Small intestine (tissue), 7 donors: ENCODE measurements at regions not wholly inside any gene's neighbourhood (a gene's known extent, or its start where the extent isn't known, plus 50 kb on each side); places are given as distances from the start of the nearest gene placed in this dataset.

Experiments
- DNase-seq, 2 donors: peaks; one replicate each; pipeline versions ENCODE4 v3.0.0 to v3.0.0-alpha.2; 2013
- FAIRE-seq: peaks from 2 replicates; lab custom pipeline; 2012; peaks lifted over from hg19 to GRCh38; lab: Jason Lieb, UNC
- H3K27ac ChIP-seq, 3 donors: one replicate each; pipeline ENCODE4 v1.5.1; 2013; ENCODE audit warnings: low read length in 2 of 3, mild to moderate bottlenecking in 2 of 3, control low read depth in 1 of 3, inconsistent platforms in 1 of 3, low read depth in 1 of 3, moderate library complexity in 1 of 3
- H3K27me3 ChIP-seq, 3 donors: one replicate each; pipeline ENCODE4 v1.6.1; 2013; ENCODE audit warnings: low read length in 3 of 3, inconsistent platforms in 1 of 3; ENCODE audit not compliant: control insufficient read depth in 3 of 3, insufficient read depth in 3 of 3
- H3K36me3 ChIP-seq, 3 donors: one replicate each; pipeline ENCODE4 v1.6.1; 2013; ENCODE audit warnings: low read length in 3 of 3, inconsistent platforms in 1 of 3, low read depth in 1 of 3, mild to moderate bottlenecking in 1 of 3, moderate library complexity in 1 of 3; ENCODE audit not compliant: control insufficient read depth in 3 of 3, insufficient read depth in 2 of 3
- H3K4me1 ChIP-seq, 3 donors: one replicate each; pipeline ENCODE4 v1.6.1; 2013; ENCODE audit warnings: low read length in 2 of 3, inconsistent platforms in 1 of 3, low read depth in 1 of 3, mild to moderate bottlenecking in 1 of 3, moderate library complexity in 1 of 3; ENCODE audit not compliant: control insufficient read depth in 3 of 3, insufficient read depth in 2 of 3
- H3K4me3 ChIP-seq, 3 donors: one replicate each; pipeline ENCODE4 v1.5.1; 2013; ENCODE audit warnings: low read length in 3 of 3, control low read depth in 1 of 3, inconsistent platforms in 1 of 3, low read depth in 1 of 3, mild to moderate bottlenecking in 1 of 3, moderate library complexity in 1 of 3
- H3K9me3 ChIP-seq, 2 donors: one replicate each; pipeline ENCODE4 v1.6.1; 2013; ENCODE audit warnings: low read depth in 1 of 2, low read length in 1 of 2; ENCODE audit not compliant: control insufficient read depth in 2 of 2, insufficient read depth in 1 of 2
- WGBS, 3 donors: extraction: QIAGEN DNeasy Blood & Tissue Kit; methylation state at CpG; one replicate each; pipeline ENCODE4 v1.1.7; 2013; 5-methylcytosine and 5-hydroxymethylcytosine counted together
- donor health status: healthy with polysubstance abuse.
- donor health status: control.
- donor health status: control.
- donor health status: Bipolar disorder and iron deficiency.
- donor health status: healthy.

DNA sequence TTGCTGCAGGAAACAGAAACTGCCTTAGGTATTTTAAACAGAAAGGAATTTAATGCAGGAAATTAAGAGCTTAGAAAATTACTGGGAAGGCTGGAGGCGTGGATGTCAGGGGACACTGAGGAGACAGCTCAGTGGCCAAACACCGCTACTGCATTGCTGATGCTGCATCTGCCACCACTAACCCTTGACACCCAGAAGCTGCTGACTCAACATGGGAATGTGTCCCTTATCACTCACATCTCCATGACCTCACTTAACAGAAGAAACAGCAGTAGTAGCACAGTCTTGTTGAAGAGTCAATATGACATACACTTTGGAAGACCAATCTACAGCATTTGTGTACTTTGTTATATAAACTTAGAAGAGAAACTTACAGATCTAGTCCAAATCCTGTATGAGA lies 906.1 kb downstream of the SLC4A3 start:
- no peak for DNase-seq
- H3K9me3 ChIP-seq = peaks cover 0 to 6% of the 10 kb centered on the region in 2 donors
- no peak overlapping the region for H3K27ac ChIP-seq
- no peaks in the 10 kb centered on the region for H3K27me3 ChIP-seq
- WGBS, 3 donors = 60 to 69% (median 66%) methylated on average over 2 of the region's 2 CpGs
- H3K4me3 ChIP-seq = no peak overlapping the region
- no peaks in the 10 kb centered on the region for H3K36me3 ChIP-seq
- no peak for FAIRE-seq
- H3K4me1 ChIP-seq = no peaks in the 10 kb centered on the region

DNA sequence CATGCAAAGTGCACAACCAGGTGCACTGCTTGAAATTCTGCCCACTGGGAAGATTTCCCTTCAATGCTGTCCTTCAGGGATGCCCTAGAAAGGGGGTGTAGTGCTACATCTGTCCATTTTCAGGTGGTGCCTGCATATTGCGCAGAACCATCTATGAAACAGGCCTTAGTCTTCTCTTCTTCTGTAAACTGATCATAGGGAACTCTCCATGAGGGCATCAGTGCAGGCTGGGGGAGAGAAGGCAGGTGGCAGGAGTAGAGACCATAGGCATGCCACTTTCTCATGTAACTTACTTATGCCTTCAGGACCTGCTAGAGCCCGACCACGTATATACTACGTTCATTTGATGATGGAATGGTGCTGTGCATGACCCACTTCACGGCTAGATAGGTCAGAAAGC lies 912.1 kb downstream of the SLC4A3 start:
- FAIRE-seq (no peak), DNase-seq (no peak)
- no peaks in the 10 kb centered on the region for H3K27me3 ChIP-seq
- H3K4me3 ChIP-seq = no peak overlapping the region
- WGBS, 3 donors = 61 to 74% (median 68%) methylated on average over 5 of the region's 5 CpGs
- no peak overlapping the region for H3K27ac ChIP-seq
- peaks cover 0 to 8% of the 10 kb centered on the region in 2 donors for H3K9me3 ChIP-seq
- no peaks in the 10 kb centered on the region for H3K36me3 ChIP-seq
- H3K4me1 ChIP-seq = no peaks in the 10 kb centered on the region

DNA sequence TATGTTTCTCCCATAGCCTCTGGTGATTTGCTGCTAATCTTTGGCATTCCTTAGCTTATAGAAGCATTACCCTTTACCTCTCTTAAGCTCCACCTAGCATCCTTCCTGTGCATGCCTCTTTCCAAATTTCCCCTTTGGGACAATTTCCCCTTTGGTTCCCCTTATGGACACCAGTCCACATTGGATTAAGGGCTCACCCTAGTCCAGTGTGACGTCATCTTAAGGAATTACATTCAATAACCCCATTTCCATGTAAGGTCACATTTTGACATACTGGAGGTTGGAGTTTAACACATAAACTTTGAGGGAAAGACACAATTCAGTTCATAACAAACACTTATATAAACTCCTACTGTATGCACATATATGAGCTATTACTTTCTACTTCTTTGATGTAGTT lies 916.6 kb downstream of the SLC4A3 start:
- WGBS, 3 donors = 58 to 76% (median 76%) methylated on average over 1 of the region's 1 CpG
- Histone ChIP-seq H3K4me1 (no peaks in the 10 kb centered on the region), H3K9me3 (peaks cover 0 to 3% of the 10 kb centered on the region in 2 donors), H3K27me3 (no peaks in the 10 kb centered on the region), H3K27ac (no peak overlapping the region), H3K36me3 (no peaks in the 10 kb centered on the region), H3K4me3 (no peak overlapping the region)
- peak in 1 of 2 donors; percentile 3 for DNase-seq
- no peak for FAIRE-seq

DNA sequence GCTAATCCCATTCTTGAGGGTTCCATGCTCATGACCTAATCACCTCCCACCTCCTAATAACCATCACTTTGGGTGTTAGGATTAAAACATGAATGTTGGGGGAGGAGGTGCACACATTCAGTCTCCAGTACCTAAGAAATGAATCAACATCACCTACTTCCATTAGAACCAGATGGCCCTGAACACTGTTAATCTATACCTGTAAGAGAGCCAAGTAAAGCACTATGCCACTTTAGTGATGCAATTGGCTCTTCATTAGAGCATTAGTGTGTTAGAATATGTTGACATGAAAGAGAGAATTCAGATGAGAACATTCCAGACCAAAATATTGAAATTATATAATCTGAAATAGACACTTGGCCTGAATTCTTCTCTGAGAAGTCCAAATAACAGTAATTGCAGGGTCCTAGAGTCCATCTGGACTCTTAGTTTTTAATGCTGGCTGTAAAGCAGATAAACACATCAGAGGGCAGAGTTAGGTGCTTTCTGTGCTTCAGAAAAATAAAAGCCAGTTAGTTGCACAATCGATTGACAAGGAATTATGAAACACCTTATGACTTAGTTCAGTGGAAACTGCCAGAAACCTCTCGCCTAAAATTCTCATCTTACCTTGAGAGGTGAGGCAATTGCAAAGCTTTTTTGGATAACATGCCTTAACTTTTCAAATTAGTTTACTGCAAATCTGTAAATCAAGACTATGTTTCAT lies 923.7 kb downstream of the SLC4A3 start:
- FAIRE-seq = no peak
- H3K4me3 ChIP-seq = no peak overlapping the region
- H3K4me1 ChIP-seq = no peaks in the 10 kb centered on the region
- H3K9me3 ChIP-seq = no peaks in the 10 kb centered on the region
- 24 to 65% (median 55%) methylated on average over 2 of the region's 2 CpGs for WGBS, 3 donors
- peak in 1 of 2 donors; percentile 56 for DNase-seq
- H3K36me3 ChIP-seq = no peaks in the 10 kb centered on the region
- peak overlapping the region in 1 of 3 donors; percentile 27 for H3K27ac ChIP-seq
- H3K27me3 ChIP-seq = no peaks in the 10 kb centered on the region

DNA sequence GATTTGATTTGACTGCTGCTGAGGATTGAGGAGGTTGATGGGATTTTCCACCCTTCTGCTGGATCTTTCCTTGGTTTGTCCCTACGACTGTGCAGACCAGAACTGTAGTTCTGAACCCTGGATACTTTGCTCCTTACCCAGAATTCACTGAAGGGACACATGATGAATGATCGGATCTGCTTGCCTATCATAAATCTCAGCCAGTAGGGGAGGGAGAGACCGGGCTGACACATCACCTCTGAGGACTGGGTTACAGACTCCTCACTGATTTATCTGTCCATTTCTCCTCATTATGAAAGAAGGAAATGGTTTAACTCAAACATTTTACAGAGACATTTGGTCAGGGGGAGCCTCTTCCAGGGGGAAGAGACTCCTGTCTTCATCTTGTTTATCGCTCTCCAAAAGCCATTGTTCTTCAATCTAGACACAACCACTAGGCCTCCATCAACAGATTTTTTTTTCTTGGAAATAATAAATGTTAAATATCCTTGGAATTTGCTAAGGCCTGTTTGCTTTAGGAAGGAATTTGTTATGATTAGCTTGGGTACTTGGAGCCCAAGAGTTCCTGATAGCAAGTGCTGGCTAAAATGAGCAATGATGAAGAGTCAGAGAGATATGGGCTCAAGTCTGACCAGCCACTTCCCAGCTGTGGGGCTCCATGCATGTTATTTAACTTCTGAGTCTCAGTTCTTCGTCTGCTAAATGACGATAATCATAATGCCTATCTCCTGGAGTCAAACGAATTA lies 925.5 kb downstream of the SLC4A3 start:
- no peaks in the 10 kb centered on the region for H3K9me3 ChIP-seq
- H3K4me1 ChIP-seq = no peaks in the 10 kb centered on the region
- no peaks in the 10 kb centered on the region for H3K27me3 ChIP-seq
- no peak for DNase-seq
- no peak for FAIRE-seq
- 68 to 74% (median 71%) methylated on average over 7 of the region's 7 CpGs for WGBS, 3 donors
- no peak overlapping the region for H3K27ac ChIP-seq
- H3K4me3 ChIP-seq = no peak overlapping the region
- no peaks in the 10 kb centered on the region for H3K36me3 ChIP-seq

DNA sequence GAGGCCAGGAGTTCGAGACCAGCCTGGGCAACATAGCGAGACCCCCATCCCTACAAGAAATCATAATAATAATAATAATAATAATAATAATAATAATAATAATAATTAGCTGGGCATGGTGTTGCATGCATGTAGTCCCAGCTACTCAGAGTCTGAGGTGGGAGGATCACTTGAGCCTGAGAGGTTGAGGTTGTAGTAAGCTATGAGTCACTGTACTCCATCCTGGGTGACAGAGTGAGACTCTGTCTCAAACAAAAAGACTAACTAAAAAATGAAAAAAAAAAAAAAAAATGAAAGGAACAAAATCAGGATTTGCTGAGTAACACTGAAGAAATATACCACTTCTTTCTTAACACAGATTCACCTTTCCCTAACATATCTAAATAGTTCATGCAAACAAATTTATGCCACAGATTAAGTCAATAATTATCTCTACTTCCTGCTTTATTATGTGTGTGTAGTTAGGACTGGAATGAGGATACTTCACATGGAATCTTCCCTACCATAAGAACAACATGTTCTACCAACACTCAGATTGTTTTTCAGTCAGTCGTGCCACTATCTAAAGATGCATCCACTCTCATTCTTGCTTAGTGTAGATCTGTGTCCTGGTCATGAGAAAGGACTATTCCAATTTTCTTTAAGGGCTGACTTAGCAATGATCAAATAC lies 928.7 kb downstream of the SLC4A3 start:
- DNase-seq = no peak
- peaks cover 0 to 5% of the 10 kb centered on the region in 2 donors for H3K9me3 ChIP-seq
- H3K4me3 ChIP-seq = no peak overlapping the region
- no peak for FAIRE-seq
- H3K4me1 ChIP-seq = no peaks in the 10 kb centered on the region
- H3K27me3 ChIP-seq = no peaks in the 10 kb centered on the region
- 83 to 91% (median 87%) methylated on average over 3 of the region's 3 CpGs for WGBS, 3 donors
- no peaks in the 10 kb centered on the region for H3K36me3 ChIP-seq
- H3K27ac ChIP-seq = no peak overlapping the region

DNA sequence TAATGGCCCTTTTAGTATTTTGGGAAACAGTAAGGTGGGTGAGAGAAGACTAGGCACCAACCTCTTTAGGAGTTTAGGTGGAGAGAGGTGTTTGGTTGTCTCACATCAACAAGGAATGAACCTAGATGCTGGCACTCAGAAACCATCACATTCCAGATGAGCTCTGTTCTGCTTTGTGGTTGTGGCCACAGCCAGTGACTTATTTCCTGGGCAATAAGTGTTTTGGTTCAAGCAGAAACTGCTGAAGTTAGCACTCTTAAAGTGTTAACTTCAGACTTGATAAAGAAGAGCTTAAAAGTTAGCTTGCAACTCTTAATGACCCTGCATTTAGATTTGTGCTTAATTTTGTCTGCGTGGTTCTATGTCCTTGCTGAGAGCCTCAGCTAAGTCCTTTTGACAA lies 929.2 kb downstream of the SLC4A3 start:
- WGBS, 3 donors = 50 to 69% (median 54%) methylated on average over 1 of the region's 1 CpG
- no peak for FAIRE-seq

DNA sequence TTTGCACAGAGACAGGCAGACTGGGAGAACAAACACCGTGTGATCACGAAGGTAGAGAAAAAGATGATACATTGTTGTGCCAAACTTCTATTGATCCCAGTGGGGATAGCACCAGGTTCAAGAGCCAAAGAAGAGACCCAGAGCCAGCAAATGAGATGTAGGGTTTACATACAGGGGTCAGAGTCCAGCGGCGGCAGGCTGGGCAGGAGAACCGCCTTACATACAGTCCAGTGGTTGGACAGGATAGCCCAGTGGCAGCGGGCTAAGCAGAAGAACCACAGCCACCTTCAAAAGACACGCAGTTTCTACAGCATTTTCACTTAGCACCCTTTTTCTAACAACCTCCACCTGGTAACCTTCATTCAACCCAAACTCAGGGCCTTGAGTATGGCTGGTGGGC lies 932.8 kb downstream of the SLC4A3 start:
- Histone ChIP-seq H3K27me3 (no peaks in the 10 kb centered on the region), H3K9me3 (peaks cover 0 to 5% of the 10 kb centered on the region in 2 donors), H3K4me3 (no peak overlapping the region), H3K36me3 (no peaks in the 10 kb centered on the region), H3K27ac (no peak overlapping the region), H3K4me1 (no peaks in the 10 kb centered on the region)
- WGBS, 3 donors = 86 to 93% (median 87%) methylated on average over 7 of the region's 7 CpGs
- no peak for FAIRE-seq
- DNase-seq = no peak

More for the DNA sequence above, 929.2 kb downstream of the SLC4A3 start:
- no peaks in the 10 kb centered on the region for H3K27me3 ChIP-seq
- H3K9me3 ChIP-seq = peaks cover 0 to 5% of the 10 kb centered on the region in 2 donors
- no peaks in the 10 kb centered on the region for H3K36me3 ChIP-seq
- DNase-seq = no peak
- H3K27ac ChIP-seq = no peak overlapping the region
- no peak overlapping the region for H3K4me3 ChIP-seq
- no peaks in the 10 kb centered on the region for H3K4me1 ChIP-seq
